ENCODE measurements at regions not wholly inside any gene's neighbourhood (a gene's known extent, or its start where the extent isn't known, plus 50 kb on each side); places are given as distances from the start of the nearest gene placed in this dataset.

GRCh38 chr9:108568093-108568492 is 287.7 kb downstream of the ACTL7B start:
- TF ChIP-seq, protein P1, sequence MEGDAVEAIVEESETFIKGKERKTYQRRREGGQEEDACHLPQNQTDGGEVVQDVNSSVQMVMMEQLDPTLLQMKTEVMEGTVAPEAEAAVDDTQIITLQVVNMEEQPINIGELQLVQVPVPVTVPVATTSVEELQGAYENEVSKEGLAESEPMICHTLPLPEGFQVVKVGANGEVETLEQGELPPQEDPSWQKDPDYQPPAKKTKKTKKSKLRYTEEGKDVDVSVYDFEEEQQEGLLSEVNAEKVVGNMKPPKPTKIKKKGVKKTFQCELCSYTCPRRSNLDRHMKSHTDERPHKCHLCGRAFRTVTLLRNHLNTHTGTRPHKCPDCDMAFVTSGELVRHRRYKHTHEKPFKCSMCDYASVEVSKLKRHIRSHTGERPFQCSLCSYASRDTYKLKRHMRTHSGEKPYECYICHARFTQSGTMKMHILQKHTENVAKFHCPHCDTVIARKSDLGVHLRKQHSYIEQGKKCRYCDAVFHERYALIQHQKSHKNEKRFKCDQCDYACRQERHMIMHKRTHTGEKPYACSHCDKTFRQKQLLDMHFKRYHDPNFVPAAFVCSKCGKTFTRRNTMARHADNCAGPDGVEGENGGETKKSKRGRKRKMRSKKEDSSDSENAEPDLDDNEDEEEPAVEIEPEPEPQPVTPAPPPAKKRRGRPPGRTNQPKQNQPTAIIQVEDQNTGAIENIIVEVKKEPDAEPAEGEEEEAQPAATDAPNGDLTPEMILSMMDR (IDR thresholded peaks at IDR 0.05), result no peak
- TF ChIP-seq POLR2A (IDR thresholded peaks at IDR 0.05; ENCODE audit: low read depth) (no peak), EP300 (IDR thresholded peaks at IDR 0.05) (no peak)
